RWPE1 (cell line): ENCODE measurements at regions not wholly inside any gene's neighbourhood (a gene's known extent, or its start where the extent isn't known, plus 50 kb on each side); places are given as distances from the start of the nearest gene placed in this dataset.

Source experiments
- CTCF ChIA-PET: fragments of 350-600 bp; sonication (Branson Sonifier 250); formaldehyde crosslinking; extraction: SDS; loops from one replicate; lab custom pipeline; 2021; lab: Yijun Ruan, JAX
- POLR2A ChIA-PET: fragments of 400-600 bp; formaldehyde crosslinking; extraction: SDS; loops from one replicate; lab custom pipeline; 2020; ENCODE audit warnings: antibody characterized with exemption; ENCODE audit not compliant: low non-redundant PET; lab: Yijun Ruan, JAX
- DNase-seq: peaks from one replicate; pipeline ENCODE4 v3.0.0; 2012; ENCODE audit warnings: low spot score
- H3K27ac ChIP-seq: fragments of 450-650 bp; 2 replicates; pipeline ENCODE4 v1.5.1; 2017
- TF ChIP-seq, protein P1 (sequence below): fragments of 450-650 bp; conservative IDR thresholded peaks from 2 replicates; pipeline ENCODE4 v1.5.1; 2017; ENCODE audit warnings: low read depth, mild to moderate bottlenecking

GRCh38 chr4:52241916-52242315 lies 190.8 kb downstream of the SPATA18 start:
- ChIA-PET POLR2A (no interaction called here), CTCF (no interaction called here)
- TF ChIP-seq, protein P1, sequence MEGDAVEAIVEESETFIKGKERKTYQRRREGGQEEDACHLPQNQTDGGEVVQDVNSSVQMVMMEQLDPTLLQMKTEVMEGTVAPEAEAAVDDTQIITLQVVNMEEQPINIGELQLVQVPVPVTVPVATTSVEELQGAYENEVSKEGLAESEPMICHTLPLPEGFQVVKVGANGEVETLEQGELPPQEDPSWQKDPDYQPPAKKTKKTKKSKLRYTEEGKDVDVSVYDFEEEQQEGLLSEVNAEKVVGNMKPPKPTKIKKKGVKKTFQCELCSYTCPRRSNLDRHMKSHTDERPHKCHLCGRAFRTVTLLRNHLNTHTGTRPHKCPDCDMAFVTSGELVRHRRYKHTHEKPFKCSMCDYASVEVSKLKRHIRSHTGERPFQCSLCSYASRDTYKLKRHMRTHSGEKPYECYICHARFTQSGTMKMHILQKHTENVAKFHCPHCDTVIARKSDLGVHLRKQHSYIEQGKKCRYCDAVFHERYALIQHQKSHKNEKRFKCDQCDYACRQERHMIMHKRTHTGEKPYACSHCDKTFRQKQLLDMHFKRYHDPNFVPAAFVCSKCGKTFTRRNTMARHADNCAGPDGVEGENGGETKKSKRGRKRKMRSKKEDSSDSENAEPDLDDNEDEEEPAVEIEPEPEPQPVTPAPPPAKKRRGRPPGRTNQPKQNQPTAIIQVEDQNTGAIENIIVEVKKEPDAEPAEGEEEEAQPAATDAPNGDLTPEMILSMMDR = no peak
- no peak overlapping the region for H3K27ac ChIP-seq
- no peak for DNase-seq

DNA sequence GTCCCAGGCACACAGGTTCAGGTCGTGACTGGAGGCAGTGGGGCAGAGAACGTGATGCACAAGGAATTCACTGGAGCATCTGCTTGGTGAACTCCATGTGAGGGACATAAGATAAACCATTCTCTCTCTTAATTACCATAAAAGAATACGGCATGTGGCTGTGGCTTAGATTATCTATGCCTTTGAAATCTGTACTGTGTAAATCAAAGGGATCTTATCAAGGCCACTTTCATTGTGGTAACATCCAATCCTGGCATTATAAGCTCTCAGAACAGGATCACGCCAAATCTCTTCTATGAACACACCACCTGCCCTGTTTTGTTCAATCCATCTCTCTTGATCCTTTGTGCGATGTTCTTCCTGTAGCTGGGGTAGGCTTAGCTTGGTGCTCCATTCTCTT lies 192.3 kb downstream of the SPATA18 start:
- CTCF ChIA-PET = no interaction called here
- TF ChIP-seq, protein P1 = no peak

GRCh38 chr4:52244103-52244775 lies 193.1 kb downstream of the SPATA18 start:
- POLR2A ChIA-PET = no interaction called here
- TF ChIP-seq, protein P1 = no peak
- DNase-seq = no peak
- no peak overlapping the region for H3K27ac ChIP-seq
- CTCF ChIA-PET = interaction anchor here (0.7 kb wide), 1 partner anchor 141 kb away, joined by 3 read pairs; no protein-coding TSS in a partner anchor

More for the DNA sequence above, 192.3 kb downstream of the SPATA18 start:
- no peak overlapping the region for H3K27ac ChIP-seq
- DNase-seq = no peak
- POLR2A ChIA-PET = no interaction called here

- ChIA-PET CTCF (no interaction called here), POLR2A (no interaction called here)
- no peak overlapping the region for H3K27ac ChIP-seq
- TF ChIP-seq, protein P1 = no peak
- DNase-seq = no peak
These were observed 193.7 kb downstream of the SPATA18 start for GRCh38 chr4:52244848-52245247.

DNA sequence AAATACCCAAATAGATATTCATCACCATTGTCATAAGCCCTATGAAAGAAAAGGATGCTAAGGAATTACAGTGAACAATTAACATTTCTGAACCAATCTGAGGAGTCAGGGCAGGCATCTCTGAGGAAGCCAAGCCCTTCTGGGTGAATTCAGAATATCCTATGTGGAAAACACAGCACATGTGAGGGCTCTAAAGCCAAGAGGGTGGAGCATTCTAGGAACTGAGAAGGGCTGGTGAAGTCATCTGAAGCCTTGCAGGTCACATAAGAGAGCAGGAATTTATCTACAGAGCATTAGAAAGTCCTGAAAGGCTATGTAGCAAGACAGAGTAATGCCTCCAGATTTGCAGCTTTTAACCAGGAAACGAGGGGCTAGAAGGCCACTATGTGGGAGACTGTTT lies 195.7 kb downstream of the SPATA18 start:
- CTCF ChIA-PET = interaction anchor here (0.6 kb wide), 1 partner anchor 901 kb away, joined by 3 read pairs; no protein-coding TSS in a partner anchor
- no peak overlapping the region for H3K27ac ChIP-seq
- no peak for DNase-seq
- POLR2A ChIA-PET = no interaction called here
- TF ChIP-seq, protein P1 = no peak

- H3K27ac ChIP-seq = no peak overlapping the region
- DNase-seq = no peak
- CTCF ChIA-PET = no interaction called here
- TF ChIP-seq, protein P1 = no peak
- POLR2A ChIA-PET = no interaction called here
These were observed 196.8 kb downstream of the SPATA18 start for GRCh38 chr4:52247941-52248340.
